Esophagus muscularis mucosa (tissue), 4 donors: ENCODE measurements at regions not wholly inside any gene's neighbourhood (a gene's known extent, or its start where the extent isn't known, plus 50 kb on each side); places are given as distances from the start of the nearest gene placed in this dataset.

Source experiments
- DNase-seq: peaks from one replicate; pipeline ENCODE4 v3.0.0-alpha.2; 2017; ENCODE audit errors: extremely low spot score
- H3K27ac ChIP-seq, 4 donors: fragments of 200-600 bp; sonication (generic); replicated peaks in 1 of 4; 1 replicate in 3 of 4; 2 replicates in 1 of 4; pipeline ENCODE4 v1.5.1; 2016 to 2019; ENCODE audit warnings: mild to moderate bottlenecking in 1 of 4
- H3K27me3 ChIP-seq, 4 donors: fragments of 200-600 bp; sonication (generic); one replicate each; pipeline versions ENCODE4 v1.5.1 to v1.6.0; 2016 to 2019
- H3K36me3 ChIP-seq, 4 donors: fragments of 200-600 bp; sonication (generic); one replicate each; pipeline ENCODE4 v1.5.1; 2016 to 2019
- H3K4me1 ChIP-seq, 4 donors: fragments of 200-600 bp; sonication (generic); one replicate each; pipeline ENCODE4 v1.5.1; 2016 to 2019
- H3K4me3 ChIP-seq, 4 donors: fragments of 200-600 bp; sonication (generic); 1 replicate in 2 of 4; 2 replicates in 2 of 4; pipeline ENCODE4 v1.5.1; 2016 to 2019; ENCODE audit warnings: mild to moderate bottlenecking in 4 of 4, moderate library complexity in 1 of 4
- H3K9me3 ChIP-seq, 4 donors: fragments of 200-600 bp; sonication (generic); 1 replicate in 3 of 4; 2 replicates in 1 of 4; pipeline ENCODE4 v1.5.1; 2016 to 2019
- EP300 ChIP-seq: sonication (generic); formaldehyde crosslinking; IDR thresholded peaks from one replicate; pipeline ENCODE4 v1.6.1; 2017; ENCODE audit warnings: antibody characterized with exemption
- POLR2A ChIP-seq: fragments of 450-650 bp; IDR thresholded peaks from one replicate; pipeline ENCODE4 v1.6.1; 2017; ENCODE audit warnings: antibody characterized with exemption, moderate library complexity, mild to moderate bottlenecking, low read depth
- POLR2AphosphoS5 ChIP-seq, 2 donors: sonication (generic); formaldehyde crosslinking; IDR thresholded peaks; one replicate each; pipeline ENCODE4 v1.6.1; 2017; ENCODE audit warnings: antibody characterized with exemption in 2 of 2
- WGBS: methylation state at CpG from one replicate; pipeline ENCODE4 v1.1.5; 2018; 5-methylcytosine and 5-hydroxymethylcytosine counted together
- intact Hi-C: fragments of 100-400 bp; cut with DNase I; formaldehyde crosslinking; loops from one replicate; pipeline ENCODE4 v1.15.1; 2023
- TF ChIP-seq, protein P1 (sequence below), 3 experiments: fragments of 200-600 bp in 2 of 3; fragments of 450-650 bp in 1 of 3; sonication (generic) in 2 of 3; IDR thresholded peaks; one replicate each; pipeline ENCODE4 v1.5.1; 2017 to 2019; ENCODE audit warnings: antibody characterized with exemption in 3 of 3, mild to moderate bottlenecking in 2 of 3, moderate library complexity in 1 of 3

DNA sequence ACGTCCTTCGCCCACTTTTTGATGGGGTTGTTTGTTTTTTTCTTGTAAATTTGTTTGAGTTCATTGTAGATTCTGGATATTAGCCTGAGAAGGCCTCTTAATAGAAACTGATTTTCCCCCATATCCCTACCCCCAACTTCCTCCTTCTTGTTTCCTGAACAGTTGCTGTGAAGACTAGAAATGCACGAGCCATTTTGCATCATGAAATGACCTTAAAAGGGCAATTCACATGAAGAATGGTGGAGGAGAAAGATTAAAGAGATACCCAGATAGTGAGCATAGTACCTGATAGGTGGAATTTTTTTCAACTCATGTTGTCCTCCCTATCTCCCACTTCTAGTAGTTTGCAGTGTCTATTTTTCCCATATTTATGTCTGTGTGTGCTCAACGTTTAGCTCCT is 55.2 kb upstream of the KCNH8 start:
- Histone ChIP-seq H3K27ac (no peak overlapping the region), H3K4me1 (no peaks in the 10 kb centered on the region), H3K27me3 (no peaks in the 10 kb centered on the region), H3K9me3 (peaks cover 0 to 2% (median 0%) of the 10 kb centered on the region in 4 donors), H3K4me3 (no peak overlapping the region), H3K36me3 (no peaks in the 10 kb centered on the region)
- WGBS = 75% methylated on average over 4 of the region's 4 CpGs
- TF ChIP-seq, protein P1, sequence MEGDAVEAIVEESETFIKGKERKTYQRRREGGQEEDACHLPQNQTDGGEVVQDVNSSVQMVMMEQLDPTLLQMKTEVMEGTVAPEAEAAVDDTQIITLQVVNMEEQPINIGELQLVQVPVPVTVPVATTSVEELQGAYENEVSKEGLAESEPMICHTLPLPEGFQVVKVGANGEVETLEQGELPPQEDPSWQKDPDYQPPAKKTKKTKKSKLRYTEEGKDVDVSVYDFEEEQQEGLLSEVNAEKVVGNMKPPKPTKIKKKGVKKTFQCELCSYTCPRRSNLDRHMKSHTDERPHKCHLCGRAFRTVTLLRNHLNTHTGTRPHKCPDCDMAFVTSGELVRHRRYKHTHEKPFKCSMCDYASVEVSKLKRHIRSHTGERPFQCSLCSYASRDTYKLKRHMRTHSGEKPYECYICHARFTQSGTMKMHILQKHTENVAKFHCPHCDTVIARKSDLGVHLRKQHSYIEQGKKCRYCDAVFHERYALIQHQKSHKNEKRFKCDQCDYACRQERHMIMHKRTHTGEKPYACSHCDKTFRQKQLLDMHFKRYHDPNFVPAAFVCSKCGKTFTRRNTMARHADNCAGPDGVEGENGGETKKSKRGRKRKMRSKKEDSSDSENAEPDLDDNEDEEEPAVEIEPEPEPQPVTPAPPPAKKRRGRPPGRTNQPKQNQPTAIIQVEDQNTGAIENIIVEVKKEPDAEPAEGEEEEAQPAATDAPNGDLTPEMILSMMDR (IDR thresholded peaks at IDR 0.05) = no peak
- no peak for TF ChIP-seq EP300
- TF ChIP-seq POLR2A = no peak
- TF ChIP-seq POLR2AphosphoS5 (IDR thresholded peaks at IDR 0.05) = no peak
- DNase-seq = no peak
- intact Hi-C loops = no loop called here

DNA sequence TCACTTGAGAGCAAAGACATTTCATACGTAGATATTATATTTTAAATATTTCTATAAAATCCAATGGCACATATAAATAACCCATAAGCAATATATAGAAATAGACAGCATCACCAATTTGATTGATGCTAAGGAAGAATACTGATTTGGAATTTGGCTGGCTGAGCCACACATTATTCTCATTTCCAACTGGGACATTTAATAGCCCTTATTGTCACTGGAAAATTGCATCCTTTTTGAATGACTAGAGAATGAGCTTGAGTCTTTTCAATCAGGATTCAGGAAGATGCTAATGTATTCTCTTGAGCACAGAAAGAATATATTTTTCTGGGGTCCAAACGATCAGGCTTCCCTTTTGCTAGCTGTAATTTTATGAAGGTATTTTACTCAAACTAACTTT is 70.9 kb upstream of the KCNH8 start:
- Histone ChIP-seq H3K36me3 (no peaks in the 10 kb centered on the region), H3K27me3 (no peaks in the 10 kb centered on the region), H3K4me3 (no peak overlapping the region), H3K4me1 (no peaks in the 10 kb centered on the region), H3K27ac (no peak overlapping the region), H3K9me3 (no peaks in the 10 kb centered on the region)
- 72% methylated on average over 2 of the region's 2 CpGs for WGBS
- no peak for TF ChIP-seq POLR2AphosphoS5 (IDR thresholded peaks at IDR 0.05)
- TF ChIP-seq POLR2A = no peak
- TF ChIP-seq, protein P1 (IDR thresholded peaks at IDR 0.05) = no peak
- TF ChIP-seq EP300 = no peak
- no peak for DNase-seq
- intact Hi-C loops = no loop called here

DNA sequence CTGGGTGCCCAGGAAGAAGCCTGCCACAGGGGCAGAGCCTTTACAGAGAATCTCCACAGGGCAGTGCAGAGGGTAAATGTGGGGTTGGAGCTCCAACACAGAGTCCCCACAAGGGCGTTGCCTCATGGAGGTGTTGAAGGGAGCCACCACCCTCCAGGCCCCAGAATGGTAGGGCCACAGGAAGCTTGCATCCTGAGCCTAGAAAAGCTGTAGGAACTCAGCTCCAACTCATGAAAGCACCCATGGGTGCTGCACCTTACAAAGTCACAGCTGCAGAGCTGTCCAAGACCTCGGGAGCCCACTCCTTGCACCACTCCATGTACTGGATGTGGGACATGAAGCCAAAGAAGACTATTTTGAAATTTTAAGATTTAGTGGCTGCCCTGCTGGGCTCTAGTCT is 73.3 kb upstream of the KCNH8 start:
- Histone ChIP-seq H3K9me3 (no peaks in the 10 kb centered on the region), H3K4me1 (no peaks in the 10 kb centered on the region), H3K36me3 (no peaks in the 10 kb centered on the region), H3K27ac (no peak overlapping the region), H3K4me3 (no peak overlapping the region), H3K27me3 (no peaks in the 10 kb centered on the region)
- DNase-seq = no peak
- intact Hi-C loops = no loop called here
- 88% methylated on average over 2 of the region's 2 CpGs for WGBS
- TF ChIP-seq, protein P1 (IDR thresholded peaks at IDR 0.05) = no peak
- TF ChIP-seq POLR2AphosphoS5 (IDR thresholded peaks at IDR 0.05) = no peak
- no peak for TF ChIP-seq EP300
- TF ChIP-seq POLR2A = no peak

DNA sequence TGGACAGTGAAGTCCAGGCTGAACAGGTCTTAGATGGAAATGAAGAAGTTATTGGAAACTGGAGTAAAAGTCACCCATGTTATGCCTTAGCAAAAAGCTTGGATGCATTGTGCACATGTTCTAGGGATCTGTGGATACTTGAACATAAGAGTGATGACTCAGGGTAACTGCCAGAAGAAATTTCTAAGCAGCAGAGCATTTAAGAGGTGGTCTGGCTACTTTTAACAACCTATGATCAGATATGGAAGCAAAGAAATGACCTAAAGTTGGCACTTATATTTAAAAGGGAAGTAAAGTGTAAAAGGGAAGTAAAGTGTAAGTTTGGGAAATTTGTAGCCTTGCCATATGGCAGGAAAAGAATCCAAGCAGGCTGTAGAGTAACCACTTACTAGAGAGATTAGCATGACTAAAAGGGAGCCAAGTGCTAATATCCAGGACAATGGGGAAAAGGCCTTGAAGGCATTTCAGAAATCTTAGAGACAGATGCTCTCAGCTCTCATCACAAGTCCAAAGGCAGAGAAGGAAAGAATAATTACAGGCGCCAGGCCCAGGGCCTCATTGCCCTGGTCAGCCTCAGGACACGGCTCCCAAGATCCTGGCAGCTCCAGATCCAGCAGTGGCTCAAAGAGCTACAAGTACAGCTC is 73.9 kb upstream of the KCNH8 start:
- WGBS = 46% methylated on average over 2 of the region's 2 CpGs
- H3K9me3 ChIP-seq = no peaks in the 10 kb centered on the region
- no peak for TF ChIP-seq EP300
- no peak for TF ChIP-seq POLR2A
- no peak for TF ChIP-seq POLR2AphosphoS5 (IDR thresholded peaks at IDR 0.05)
- TF ChIP-seq, protein P1 (IDR thresholded peaks at IDR 0.05) = no peak

DNA sequence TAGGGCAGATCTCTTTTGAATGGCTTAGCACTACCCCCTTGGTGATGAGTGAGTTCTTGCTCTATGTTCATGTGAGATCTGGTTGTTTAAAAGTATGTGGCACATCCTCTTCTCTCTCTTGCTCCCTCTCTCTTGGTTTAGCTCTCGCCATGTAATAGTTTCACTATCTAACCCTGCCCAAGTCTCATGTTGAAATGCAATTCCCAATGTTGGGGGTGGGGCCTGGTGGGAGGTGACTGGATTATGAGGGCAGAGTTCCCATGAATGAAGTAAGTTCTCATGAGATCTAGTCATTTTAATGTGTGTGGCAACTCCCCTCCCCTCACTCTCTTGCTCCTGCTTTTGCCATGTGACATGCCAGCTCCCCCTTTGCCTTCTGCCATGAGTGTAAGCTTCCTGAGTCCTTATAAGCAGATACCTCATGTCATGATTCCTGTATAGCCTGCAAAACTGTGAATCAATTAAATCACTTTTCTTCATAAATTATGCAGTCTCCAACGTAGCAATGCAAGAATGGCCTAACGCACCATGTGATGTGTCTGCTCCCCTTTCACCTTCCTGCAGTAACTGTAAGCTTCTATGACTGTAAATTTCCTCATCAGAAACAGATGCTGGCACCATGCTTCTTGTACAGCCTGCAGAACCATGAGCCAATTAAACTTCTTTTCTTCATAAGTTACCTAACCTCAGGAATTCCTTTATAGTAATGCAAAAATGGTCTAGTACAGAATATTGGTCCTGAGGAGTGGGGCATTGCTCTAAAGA is 74.8 kb upstream of the KCNH8 start:
- no peak for TF ChIP-seq POLR2AphosphoS5 (IDR thresholded peaks at IDR 0.05)
- no peak for TF ChIP-seq POLR2A
- TF ChIP-seq, protein P1 (IDR thresholded peaks at IDR 0.05) = no peak
- TF ChIP-seq EP300 = no peak
- intact Hi-C loops = no loop called here
- Histone ChIP-seq H3K4me3 (no peak overlapping the region), H3K27me3 (no peaks in the 10 kb centered on the region), H3K27ac (no peak overlapping the region), H3K36me3 (no peaks in the 10 kb centered on the region), H3K9me3 (no peaks in the 10 kb centered on the region), H3K4me1 (no peaks in the 10 kb centered on the region)
- DNase-seq = no peak
- 85% methylated on average over 3 of the region's 3 CpGs for WGBS

More for the DNA sequence above, 73.9 kb upstream of the KCNH8 start:
- no peak for DNase-seq
- H3K4me1 ChIP-seq = no peaks in the 10 kb centered on the region
- intact Hi-C loops = no loop called here
- H3K27me3 ChIP-seq = no peaks in the 10 kb centered on the region
- H3K27ac ChIP-seq = no peak overlapping the region
- H3K36me3 ChIP-seq = no peaks in the 10 kb centered on the region
- H3K4me3 ChIP-seq = no peak overlapping the region
